Choroid plexus epithelial cell (primary cell): ENCODE measurements at regions not wholly inside any gene's neighbourhood (a gene's known extent, or its start where the extent isn't known, plus 50 kb on each side); places are given as distances from the start of the nearest gene placed in this dataset.

Experiments used
- DNase-seq: peaks from one replicate; pipeline ENCODE4 v3.0.0-alpha.2; 2010; ENCODE audit warnings: low read depth
- H3K4me3 ChIP-seq: 2 replicates; pipeline ENCODE4 v1.5.1; 2011; ENCODE audit warnings: low read depth, mild to moderate bottlenecking, control low read depth, low read length, moderate library complexity
- CTCF ChIP-seq: conservative IDR thresholded peaks from 2 replicates; pipeline ENCODE4 v1.5.1; 2011; ENCODE audit warnings: low read depth, mild to moderate bottlenecking, control low read depth, inconsistent platforms, low read length, moderate library complexity

GRCh38 chr16:73482310-73482709 is 434.4 kb upstream of the ZFHX3 start:
- no peak overlapping the region for H3K4me3 ChIP-seq
- TF ChIP-seq CTCF, result no peak
- DNase-seq, result no peak

GRCh38 chr16:73480381-73480780 is 432.5 kb upstream of the ZFHX3 start:
- no peak for DNase-seq
- TF ChIP-seq CTCF, result no peak

GRCh38 chr16:73473713-73474112 is 425.8 kb upstream of the ZFHX3 start:
- no peak for TF ChIP-seq CTCF
- DNase-seq, result no peak
- no peak overlapping the region for H3K4me3 ChIP-seq

More at GRCh38 chr16:73480381-73480780, 432.5 kb upstream of the ZFHX3 start:
- H3K4me3 ChIP-seq, result no peak overlapping the region

GRCh38 chr16:73464834-73465233 is 416.9 kb upstream of the ZFHX3 start:
- no peak overlapping the region for H3K4me3 ChIP-seq
- TF ChIP-seq CTCF, result no peak
- DNase-seq, result no peak

GRCh38 chr16:73459586-73459985 is 411.7 kb upstream of the ZFHX3 start:
- no peak for DNase-seq
- H3K4me3 ChIP-seq, result no peak overlapping the region
- no peak for TF ChIP-seq CTCF

GRCh38 chr16:73457851-73458250 is 409.9 kb upstream of the ZFHX3 start:
- DNase-seq, result no peak
- no peak for TF ChIP-seq CTCF
- no peak overlapping the region for H3K4me3 ChIP-seq

GRCh38 chr16:73448970-73449369 is 401.0 kb upstream of the ZFHX3 start:
- no peak overlapping the region for H3K4me3 ChIP-seq
- DNase-seq, result no peak
- no peak for TF ChIP-seq CTCF
